B cell (primary cell): ENCODE measurements at regions not wholly inside any gene's neighbourhood (a gene's known extent, or its start where the extent isn't known, plus 50 kb on each side); places are given as distances from the start of the nearest gene placed in this dataset.

Source experiments
- ATAC-seq: fragments of 200-7000 bp; cut with Tn5 transposase; one replicate; pipeline ENCODE4 v1.10.0; 2021; ENCODE audit warnings: low read depth, mild to moderate bottlenecking, moderate number of reproducible peaks, moderate library complexity
- CTCF ChIA-PET: fragments of 350-600 bp; sonication (Branson Sonifier 250); formaldehyde crosslinking; loops from one replicate; lab custom pipeline; 2021; ENCODE audit warnings: antibody characterized with exemption, inconsistent platforms; lab: Charles Lee
- POLR2A ChIA-PET: fragments of 350-600 bp; sonication (Branson Sonifier 250); formaldehyde crosslinking; loops from one replicate; lab custom pipeline; 2021; ENCODE audit warnings: antibody characterized with exemption; lab: Charles Lee
- DNase-seq: peaks from one replicate; pipeline ENCODE4 v3.0.0; 2013
- H2AFZ ChIP-seq: 2 replicates; pipeline ENCODE4 v1.6.1; 2012; ENCODE audit warnings: mild to moderate bottlenecking, low read depth, low read length; ENCODE audit not compliant: insufficient read depth, poor library complexity, severe bottlenecking
- H3K27ac ChIP-seq, 2 donors: 1 replicate in 1 of 2; 2 replicates in 1 of 2; pipeline ENCODE4 v1.5.1; 2012 to 2013; ENCODE audit warnings: low read length in 2 of 2, mild to moderate bottlenecking in 2 of 2, moderate library complexity in 1 of 2
- H3K27me3 ChIP-seq, 4 experiments: fragments of 200-600 bp in 1 of 4; sonication (generic) in 1 of 4; replicated peaks in 1 of 4; 1 replicate in 2 of 4; 2 replicates in 2 of 4; pipeline versions ENCODE4 v1.6.1 to v1.7.0; 2013 to 2016; ENCODE audit warnings: low read length in 3 of 4, mild to moderate bottlenecking in 2 of 4, mixed read lengths in 1 of 4, moderate library complexity in 1 of 4; ENCODE audit not compliant: insufficient read depth in 4 of 4, control insufficient read depth in 3 of 4; ENCODE audit errors: control extremely low read depth in 1 of 4
- H3K36me3 ChIP-seq, 2 experiments: replicated peaks in 1 of 2; 1 replicate in 1 of 2; 2 replicates in 1 of 2; pipeline versions ENCODE4 v1.6.1 to v1.7.1; 2013; ENCODE audit warnings: low read length in 1 of 2; ENCODE audit not compliant: insufficient read depth in 2 of 2, control insufficient read depth in 1 of 2; ENCODE audit errors: control extremely low read depth in 1 of 2, extremely low read depth in 1 of 2
- H3K4me1 ChIP-seq, 2 donors: fragments of 200-600 bp in 1 of 2; sonication (generic) in 1 of 2; 1 replicate in 1 of 2; 2 replicates in 1 of 2; pipeline versions ENCODE4 v1.5.1 to v1.6.1; 2013 to 2017; ENCODE audit warnings: low read length in 2 of 2; ENCODE audit not compliant: control insufficient read depth in 2 of 2, insufficient read depth in 2 of 2
- H3K4me2 ChIP-seq: replicated peaks from 2 replicates; pipeline ENCODE3; 2012; ENCODE audit warnings: mild to moderate bottlenecking, low read depth, low read length; ENCODE audit not compliant: poor library complexity, severe bottlenecking
- H3K4me3 ChIP-seq, 5 experiments: fragments of 200-600 bp in 1 of 5; sonication (generic) in 1 of 5; 1 replicate in 3 of 5; 2 replicates in 2 of 5; pipeline versions ENCODE4 v1.5.1 to v1.7.0; 2011 to 2016; ENCODE audit warnings: low read length in 4 of 5, mild to moderate bottlenecking in 4 of 5, low read depth in 2 of 5, control low read depth in 1 of 5, moderate library complexity in 1 of 5; ENCODE audit not compliant: insufficient read depth in 1 of 5; ENCODE audit errors: control extremely low read depth in 1 of 5, extremely low read depth in 1 of 5
- H3K79me2 ChIP-seq: fragments of 200-600 bp; sonication (generic); one replicate; pipeline ENCODE4 v1.6.0; 2016; ENCODE audit warnings: low read length; ENCODE audit not compliant: control insufficient read depth, insufficient read depth
- H3K9ac ChIP-seq: fragments of 200-600 bp; sonication (generic); 2 replicates; pipeline ENCODE4 v1.6.1; 2017; ENCODE audit warnings: mild to moderate bottlenecking, low read length, moderate library complexity
- H3K9me3 ChIP-seq, 3 donors: one replicate each; pipeline versions ENCODE4 v1.6.1 to v1.7.1; 2013; ENCODE audit warnings: low read length in 2 of 3; ENCODE audit not compliant: control insufficient read depth in 2 of 3, insufficient read depth in 1 of 3; ENCODE audit errors: control extremely low read depth in 1 of 3
- H4K20me1 ChIP-seq: 2 replicates; pipeline ENCODE4 v1.6.0; 2012; ENCODE audit warnings: mild to moderate bottlenecking, low read length; ENCODE audit not compliant: insufficient read depth, control insufficient read depth, poor library complexity, severe bottlenecking
- H3K27ac Mint-ChIP-seq: one replicate; pipeline ENCODE4 v1.8.0; 2021; ENCODE audit warnings: mixed read lengths
- H3K27me3 Mint-ChIP-seq: one replicate; pipeline ENCODE4 v1.8.0; 2021; ENCODE audit warnings: mixed read lengths
- H3K4me1 Mint-ChIP-seq: one replicate; pipeline ENCODE4 v1.8.0; 2021; ENCODE audit warnings: mixed read lengths
- H3K4me3 Mint-ChIP-seq: one replicate; pipeline ENCODE4 v1.8.0; 2021; ENCODE audit warnings: mixed read lengths
- H3K9me3 Mint-ChIP-seq: one replicate; pipeline ENCODE4 v1.8.0; 2022; ENCODE audit warnings: mixed read lengths; ENCODE audit not compliant: insufficient read depth
- EZH2 ChIP-seq: IDR thresholded peaks from 2 replicates; pipeline ENCODE4 v1.6.1; 2012; ENCODE audit warnings: borderline replicate concordance, low read depth, mild to moderate bottlenecking, moderate library complexity, low read length; ENCODE audit not compliant: insufficient read depth, poor library complexity, severe bottlenecking
- WGBS: methylation state at CpG from one replicate; pipeline ENCODE4 v1.1.5; 2013; ENCODE audit warnings: missing lambda C conversion rate; ENCODE audit not compliant: insufficient coverage; 5-methylcytosine and 5-hydroxymethylcytosine counted together
- intact Hi-C: fragments of 100-400 bp; cut with micrococcal nuclease; formaldehyde crosslinking; loops from one replicate; pipeline ENCODE4 v1.10.0; 2022
- TF ChIP-seq, protein P1 (sequence below): fragments of 200-600 bp; IDR thresholded peaks from one replicate; pipeline ENCODE4 v1.8.0; 2022; ENCODE audit warnings: antibody characterized with exemption, mild to moderate bottlenecking

DNA sequence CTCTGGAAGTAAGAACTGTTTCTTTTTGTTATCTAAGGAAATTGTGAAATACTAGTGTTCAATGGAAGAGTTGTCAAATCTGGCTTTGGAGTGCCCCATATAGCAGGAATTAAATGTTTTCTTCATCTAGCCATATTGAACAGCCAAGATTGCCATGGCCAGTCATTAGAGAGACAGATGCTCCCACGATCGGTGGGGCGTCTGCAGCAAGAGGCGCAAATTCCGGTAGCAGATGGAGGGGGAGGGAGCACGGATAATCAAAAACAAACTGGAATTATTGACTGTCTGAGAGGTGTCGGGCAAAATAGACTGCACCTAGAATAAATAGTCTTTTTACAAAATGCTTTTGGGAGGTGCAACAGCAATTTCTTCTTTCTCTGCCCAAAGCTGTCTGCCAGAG, 139.1 kb upstream of the FSTL4 start:
- H4K20me1 ChIP-seq = no peaks in the 10 kb centered on the region
- H3K27ac Mint-ChIP-seq = no peak overlapping the region
- no peaks in the 10 kb centered on the region for H3K79me2 ChIP-seq
- no peak overlapping the region for H3K4me2 ChIP-seq
- H3K27me3 Mint-ChIP-seq = peaks cover 17% of the 10 kb centered on the region
- POLR2A ChIA-PET = no interaction called here
- no peaks in the 10 kb centered on the region for H3K36me3 ChIP-seq
- DNase-seq (no peak), ATAC-seq (no peak)
- no peak overlapping the region for H3K27ac ChIP-seq
- no peak overlapping the region for H3K4me3 Mint-ChIP-seq
- peaks cover 5% of the 10 kb centered on the region for H3K4me1 Mint-ChIP-seq
- H3K27me3 ChIP-seq = peaks cover 0 to 4% (median 1%) of the 10 kb centered on the region in 4 experiments
- H3K9me3 ChIP-seq = peaks cover 0 to 4% (median 0%) of the 10 kb centered on the region in 3 donors
- H3K9ac ChIP-seq = no peak overlapping the region
- no peak overlapping the region for H2AFZ ChIP-seq
- whole genome bisulfite sequencing = 93% methylated on average over 6 of the region's 7 CpGs
- H3K4me1 ChIP-seq = no peaks in the 10 kb centered on the region
- H3K4me3 ChIP-seq = no peak overlapping the region
- TF ChIP-seq EZH2 = no peak
- TF ChIP-seq, protein P1, sequence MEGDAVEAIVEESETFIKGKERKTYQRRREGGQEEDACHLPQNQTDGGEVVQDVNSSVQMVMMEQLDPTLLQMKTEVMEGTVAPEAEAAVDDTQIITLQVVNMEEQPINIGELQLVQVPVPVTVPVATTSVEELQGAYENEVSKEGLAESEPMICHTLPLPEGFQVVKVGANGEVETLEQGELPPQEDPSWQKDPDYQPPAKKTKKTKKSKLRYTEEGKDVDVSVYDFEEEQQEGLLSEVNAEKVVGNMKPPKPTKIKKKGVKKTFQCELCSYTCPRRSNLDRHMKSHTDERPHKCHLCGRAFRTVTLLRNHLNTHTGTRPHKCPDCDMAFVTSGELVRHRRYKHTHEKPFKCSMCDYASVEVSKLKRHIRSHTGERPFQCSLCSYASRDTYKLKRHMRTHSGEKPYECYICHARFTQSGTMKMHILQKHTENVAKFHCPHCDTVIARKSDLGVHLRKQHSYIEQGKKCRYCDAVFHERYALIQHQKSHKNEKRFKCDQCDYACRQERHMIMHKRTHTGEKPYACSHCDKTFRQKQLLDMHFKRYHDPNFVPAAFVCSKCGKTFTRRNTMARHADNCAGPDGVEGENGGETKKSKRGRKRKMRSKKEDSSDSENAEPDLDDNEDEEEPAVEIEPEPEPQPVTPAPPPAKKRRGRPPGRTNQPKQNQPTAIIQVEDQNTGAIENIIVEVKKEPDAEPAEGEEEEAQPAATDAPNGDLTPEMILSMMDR = no peak
- intact Hi-C loops = loop anchor here (10.0 kb wide), 1 partner anchor 113 kb away; no protein-coding TSS in a partner anchor
- CTCF ChIA-PET = no interaction called here
- peaks cover 2% of the 10 kb centered on the region for H3K9me3 Mint-ChIP-seq

DNA sequence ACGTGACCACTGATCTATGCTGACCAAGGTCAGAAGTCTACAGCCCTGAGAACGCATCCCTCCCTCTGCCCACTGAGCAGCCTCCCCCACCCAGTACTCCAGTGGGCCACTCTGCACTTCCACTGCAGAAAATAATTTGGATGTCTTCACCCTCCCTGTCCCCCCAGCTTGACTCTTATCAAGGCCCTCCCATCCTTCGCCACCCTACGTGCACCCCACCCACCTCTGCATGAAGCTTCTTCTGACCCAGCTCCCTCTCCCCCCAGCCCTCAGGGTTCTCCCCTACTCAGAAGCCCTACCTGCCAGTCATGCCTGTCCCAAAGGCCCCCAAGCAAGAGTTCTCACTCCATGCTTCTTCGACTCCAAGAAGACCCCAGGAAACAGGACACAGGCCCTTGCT, 138.5 kb upstream of the FSTL4 start:
- intact Hi-C loops = loop anchor here (10.0 kb wide), 1 partner anchor 114 kb away; no protein-coding TSS in a partner anchor
- 94% methylated on average over 5 of the region's 5 CpGs for WGBS
- Mint-ChIP-seq H3K27ac (no peak overlapping the region), H3K4me1 (peaks cover 5% of the 10 kb centered on the region), H3K9me3 (peaks cover 2% of the 10 kb centered on the region), H3K4me3 (no peak overlapping the region), H3K27me3 (peaks cover 14% of the 10 kb centered on the region)
- H3K27ac ChIP-seq = no peak overlapping the region
- no peak overlapping the region for H3K4me2 ChIP-seq
- ChIA-PET POLR2A (no interaction called here), CTCF (no interaction called here)
- no peaks in the 10 kb centered on the region for H4K20me1 ChIP-seq
- no peak for DNase-seq
- H3K9ac ChIP-seq = no peak overlapping the region
- H3K27me3 ChIP-seq = peaks cover 0 to 4% (median 1%) of the 10 kb centered on the region in 4 experiments
- TF ChIP-seq, protein P1 = no peak
- no peak for TF ChIP-seq EZH2
- no peaks in the 10 kb centered on the region for H3K36me3 ChIP-seq
- H3K9me3 ChIP-seq = peaks cover 0 to 4% (median 0%) of the 10 kb centered on the region in 3 donors
- H3K4me1 ChIP-seq = no peaks in the 10 kb centered on the region
- no peak for ATAC-seq
- H3K4me3 ChIP-seq = no peak overlapping the region
- H2AFZ ChIP-seq = no peak overlapping the region
- H3K79me2 ChIP-seq = no peaks in the 10 kb centered on the region
